ENCODE measurements at regions not wholly inside any gene's neighbourhood (a gene's known extent, or its start where the extent isn't known, plus 50 kb on each side); places are given as distances from the start of the nearest gene placed in this dataset.

- CTCF ChIA-PET, result no interaction called here
- POLR2A ChIA-PET, result no interaction called here
Measured at GRCh38 chr11:116403794-116404461, 368.9 kb downstream of the BUD13 start.

DNA sequence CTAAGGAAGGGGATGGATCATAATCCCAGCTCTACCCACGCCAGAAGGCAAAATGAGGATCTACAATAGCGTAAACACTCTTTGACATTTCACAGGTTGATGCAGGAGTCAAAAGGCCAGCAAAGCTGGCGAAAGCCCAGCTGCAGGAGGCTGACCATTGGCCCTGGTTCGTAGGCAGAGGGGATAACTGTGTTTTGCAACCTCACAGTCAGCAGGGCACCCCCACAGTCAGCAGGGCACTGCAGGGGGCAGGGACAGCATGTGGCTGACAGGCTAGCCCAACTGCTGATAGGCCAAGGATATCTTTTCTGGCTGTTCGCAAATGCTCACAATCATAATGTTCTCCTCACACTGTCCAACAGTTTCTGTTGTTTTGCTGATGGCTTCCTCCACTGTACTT is 372.7 kb downstream of the BUD13 start:
- ChIA-PET CTCF (no interaction called here), POLR2A (no interaction called here)

DNA sequence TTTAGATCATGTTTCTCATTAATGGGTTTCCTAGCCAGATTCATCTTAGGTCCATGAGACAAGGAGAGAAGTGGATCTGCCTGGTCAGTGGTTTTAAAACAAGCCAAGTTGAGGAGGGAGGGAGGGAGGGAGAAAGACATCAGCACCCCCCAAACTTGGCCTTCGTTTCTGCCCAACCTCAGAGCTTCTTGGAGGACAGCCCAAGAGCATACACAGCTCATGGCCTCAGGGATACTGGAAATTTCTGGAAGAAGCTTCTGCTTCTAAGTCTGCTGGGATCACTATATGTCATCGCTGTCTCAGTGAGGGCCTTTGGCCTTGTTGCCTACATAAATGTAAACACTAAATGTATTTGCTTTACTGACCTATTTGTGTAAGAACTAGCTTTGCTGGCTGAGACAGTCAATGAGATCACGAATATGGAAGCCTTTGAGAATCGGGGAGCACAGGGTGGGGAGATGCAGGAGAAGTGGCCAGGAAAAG is 375.1 kb downstream of the BUD13 start:
- CTCF ChIA-PET, result no interaction called here
- POLR2A ChIA-PET, result no interaction called here

GRCh38 chr11:116396331-116396730 is 376.5 kb downstream of the BUD13 start:
- CTCF ChIA-PET, result no interaction called here

GRCh38 chr11:116394022-116394421 is 378.8 kb downstream of the BUD13 start:
- ChIA-PET POLR2A (interaction anchor here (0.6 kb wide), 1 partner anchor 1514 kb away, joined by 3 read pairs; no protein-coding TSS in a partner anchor), CTCF (no interaction called here)

More at GRCh38 chr11:116396331-116396730, 376.5 kb downstream of the BUD13 start:
- POLR2A ChIA-PET, result no interaction called here

GRCh38 chr11:116390963-116391362 is 381.8 kb downstream of the BUD13 start:
- CTCF ChIA-PET, result no interaction called here
- POLR2A ChIA-PET, result no interaction called here

- ChIA-PET POLR2A (no interaction called here), CTCF (no interaction called here)
Measured at GRCh38 chr11:116388146-116388545, 384.6 kb downstream of the BUD13 start.

- CTCF ChIA-PET, result no interaction called here
- POLR2A ChIA-PET, result no interaction called here
Measured at GRCh38 chr11:116387641-116388040, 385.1 kb downstream of the BUD13 start.

- ChIA-PET POLR2A (no interaction called here), CTCF (no interaction called here)
Measured at GRCh38 chr11:116386118-116386699, 386.6 kb downstream of the BUD13 start.

- ChIA-PET POLR2A (no interaction called here), CTCF (no interaction called here)
Measured at GRCh38 chr11:116384876-116385275, 387.9 kb downstream of the BUD13 start.

DNA sequence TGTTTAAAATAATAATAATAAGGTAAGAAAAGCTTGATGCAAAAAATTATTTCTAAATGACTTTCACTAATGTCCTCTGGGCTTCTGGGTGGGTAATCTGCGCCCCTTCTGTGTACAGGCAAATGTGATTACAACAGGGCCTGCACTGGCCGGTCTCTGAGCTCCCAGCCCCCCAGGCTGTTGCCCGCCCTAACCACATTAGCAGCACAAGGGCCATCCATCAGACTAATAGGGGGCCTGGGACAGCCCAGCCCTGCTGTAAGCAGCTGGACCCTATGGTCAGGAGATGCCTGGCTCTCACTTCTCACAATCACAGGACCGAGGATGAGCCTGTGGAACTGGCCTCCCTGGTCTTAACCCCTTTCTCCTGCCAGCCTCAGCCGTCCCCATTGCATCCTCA is 388.4 kb downstream of the BUD13 start:
- ChIA-PET CTCF (no interaction called here), POLR2A (no interaction called here)

- POLR2A ChIA-PET, result no interaction called here
- CTCF ChIA-PET, result no interaction called here
Measured at GRCh38 chr11:116379185-116379828, 393.5 kb downstream of the BUD13 start.

DNA sequence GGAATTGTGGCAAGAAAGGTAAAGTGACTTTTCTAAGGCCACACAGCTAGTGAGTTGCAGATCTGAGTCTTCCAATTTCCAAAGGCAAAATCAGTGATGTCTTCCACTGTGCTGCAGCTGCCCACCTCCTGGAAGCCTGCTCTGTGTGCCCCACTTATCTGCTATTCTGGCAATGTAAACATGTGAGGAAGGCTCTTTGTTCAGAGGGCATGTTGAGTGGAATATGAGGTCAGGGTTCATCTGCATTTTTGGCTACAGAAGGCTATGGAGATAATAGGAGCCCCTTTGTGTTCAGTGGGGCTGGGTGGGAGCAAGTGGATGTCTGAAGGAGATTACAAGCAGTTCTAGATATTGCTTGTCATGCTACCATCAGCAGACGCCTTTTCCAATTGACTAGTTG is 396.2 kb downstream of the BUD13 start:
- POLR2A ChIA-PET, result no interaction called here
- CTCF ChIA-PET, result no interaction called here

- ChIA-PET POLR2A (no interaction called here), CTCF (no interaction called here)
Measured at GRCh38 chr11:116376054-116376453, 396.7 kb downstream of the BUD13 start.

- CTCF ChIA-PET, result no interaction called here
- POLR2A ChIA-PET, result no interaction called here
Measured at GRCh38 chr11:116375221-116375620, 397.6 kb downstream of the BUD13 start.

GRCh38 chr11:116374085-116374484 is 398.7 kb downstream of the BUD13 start:
- POLR2A ChIA-PET, result no interaction called here

DNA sequence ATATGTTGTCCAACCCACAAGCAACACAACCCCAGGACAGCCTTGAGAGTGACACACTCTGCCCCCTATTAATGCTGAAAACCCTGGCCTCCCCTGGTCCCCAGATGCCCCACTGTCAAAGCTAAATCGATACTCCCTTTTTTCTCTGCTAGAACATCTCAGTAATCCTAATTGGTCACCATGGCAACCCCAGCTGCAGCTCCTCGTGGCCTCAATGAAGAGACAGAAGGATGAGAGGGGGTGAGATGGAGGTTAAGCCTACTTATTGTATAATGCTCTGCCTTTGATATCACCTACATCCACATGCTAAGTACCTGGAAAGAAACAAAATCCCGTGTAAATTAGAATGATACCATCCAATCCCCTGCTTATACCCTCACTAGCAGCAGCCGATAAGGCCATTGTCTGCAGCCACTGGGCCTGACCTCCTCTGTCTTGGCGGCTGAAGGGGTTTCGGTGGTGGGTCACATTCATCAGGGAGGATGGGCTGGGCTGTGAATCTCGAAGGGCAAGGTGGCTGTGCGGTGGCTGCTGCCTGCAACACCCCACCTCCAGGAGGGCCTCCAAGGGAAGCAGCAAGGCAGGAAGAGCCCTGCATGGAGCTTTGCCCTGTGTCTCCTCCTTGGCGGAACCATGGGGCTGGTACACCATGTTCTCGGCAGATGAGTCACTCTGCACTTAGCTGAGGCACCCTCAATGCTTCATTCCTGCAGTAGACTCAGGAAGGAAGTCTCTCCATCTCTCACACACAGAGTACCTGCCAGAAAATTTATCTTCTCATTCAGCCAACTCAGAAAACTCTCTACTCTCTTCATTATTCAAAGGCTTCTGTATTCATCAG is 399.5 kb downstream of the BUD13 start:
- CTCF ChIA-PET, result no interaction called here
- POLR2A ChIA-PET, result no interaction called here

More at GRCh38 chr11:116374085-116374484, 398.7 kb downstream of the BUD13 start:
- CTCF ChIA-PET, result no interaction called here

- POLR2A ChIA-PET, result no interaction called here
- CTCF ChIA-PET, result no interaction called here
Measured at GRCh38 chr11:116371146-116371545, 401.6 kb downstream of the BUD13 start.

DNA sequence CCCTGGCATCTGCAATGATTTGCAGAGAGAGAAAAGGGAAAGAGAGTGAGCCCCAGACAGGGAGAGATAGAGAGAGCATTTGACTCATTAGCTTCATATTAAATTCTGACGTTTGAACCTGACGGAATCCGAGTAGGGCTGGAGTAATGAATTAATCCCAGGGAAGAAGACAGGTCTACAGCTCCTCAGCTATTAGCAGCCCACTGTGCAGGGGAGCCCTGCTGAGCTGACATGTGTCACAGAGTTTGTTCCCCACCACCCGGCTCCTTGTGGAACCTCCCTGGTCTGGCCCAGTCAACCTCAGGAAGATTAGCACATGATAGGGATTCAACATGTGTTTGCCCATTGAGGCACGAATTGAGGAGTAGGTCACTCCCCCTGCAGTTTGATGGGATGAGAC is 404.0 kb downstream of the BUD13 start:
- ChIA-PET POLR2A (no interaction called here), CTCF (no interaction called here)

DNA sequence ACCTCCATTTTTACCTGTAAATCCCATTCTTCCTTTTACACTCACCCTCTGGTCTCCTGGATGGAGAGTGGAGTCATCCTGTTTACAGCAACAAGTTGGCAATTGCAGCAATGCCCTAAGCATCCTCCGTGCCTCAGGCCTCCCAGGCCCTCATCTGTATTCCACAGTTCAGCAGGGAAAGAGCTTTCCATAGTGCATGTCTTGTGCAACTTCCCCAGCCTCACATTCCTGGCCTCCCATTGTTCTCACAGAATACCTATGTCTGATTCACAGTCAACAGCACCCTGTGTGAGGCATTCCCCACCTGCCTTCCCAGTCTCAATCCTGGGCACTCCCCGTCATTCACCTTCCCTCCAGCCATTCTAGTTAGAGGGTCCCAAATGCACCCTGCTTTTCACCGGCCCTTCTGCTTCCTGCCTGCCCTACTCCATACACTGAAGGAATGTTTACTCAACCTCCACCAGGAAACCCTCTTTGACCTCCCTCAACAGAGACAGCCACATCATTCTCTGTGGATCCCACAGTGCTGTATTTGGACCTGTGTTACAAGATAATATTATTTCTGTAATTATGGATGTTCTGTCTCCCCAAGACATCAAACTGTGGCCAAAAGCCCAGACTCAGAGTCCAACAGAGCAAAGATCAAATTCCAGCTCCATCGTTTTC is 405.7 kb downstream of the BUD13 start:
- CTCF ChIA-PET, result interaction anchor here (0.5 kb wide), 1 partner anchor 195 kb away, joined by 3 read pairs; no protein-coding TSS in a partner anchor
- POLR2A ChIA-PET, result no interaction called here
